ENCODE measurements at regions not wholly inside any gene's neighbourhood (a gene's known extent, or its start where the extent isn't known, plus 50 kb on each side); places are given as distances from the start of the nearest gene placed in this dataset.

- Histone ChIP-seq H3K4me3 (no peak overlapping the region), H3K27ac (no peak overlapping the region), H3K9me3 (no peaks in the 10 kb centered on the region), H3K27me3 (no peaks in the 10 kb centered on the region), H3K36me3 (no peaks in the 10 kb centered on the region), H3K9ac (ENCODE audit: low read depth in 2 of 2, low read length in 2 of 2) (no peak overlapping the region), H3K4me1 (no peaks in the 10 kb centered on the region)
- DNase-seq, result no peak
- TF ChIP-seq CTCF (IDR thresholded peaks at IDR 0.05), result no peak
- intact Hi-C loops (cut with DNase I), result no loop called here
Measured at GRCh38 chr10:30117812-30118501, 58.6 kb upstream of the JCAD start.

- no peak for TF ChIP-seq CTCF (IDR thresholded peaks at IDR 0.05)
- Histone ChIP-seq H3K36me3 (no peaks in the 10 kb centered on the region), H3K27me3 (no peaks in the 10 kb centered on the region), H3K9me3 (no peaks in the 10 kb centered on the region), H3K4me3 (no peak overlapping the region), H3K27ac (no peak overlapping the region), H3K4me1 (no peaks in the 10 kb centered on the region), H3K9ac (ENCODE audit: low read depth in 2 of 2, low read length in 2 of 2) (no peak overlapping the region)
- DNase-seq, result no peak
- intact Hi-C loops (cut with DNase I), result no loop called here
Measured at GRCh38 chr10:30116041-30116491, 56.7 kb upstream of the JCAD start.

- Histone ChIP-seq H3K27me3 (no peaks in the 10 kb centered on the region), H3K36me3 (no peaks in the 10 kb centered on the region), H3K9ac (ENCODE audit: low read depth in 2 of 2, low read length in 2 of 2) (no peak overlapping the region), H3K27ac (no peak overlapping the region), H3K9me3 (no peaks in the 10 kb centered on the region), H3K4me1 (no peaks in the 10 kb centered on the region), H3K4me3 (no peak overlapping the region)
- intact Hi-C loops (cut with DNase I), result no loop called here
- TF ChIP-seq CTCF (IDR thresholded peaks at IDR 0.05), result no peak
- DNase-seq, result no peak
Measured at GRCh38 chr10:30115626-30115940, 56.2 kb upstream of the JCAD start.

DNA sequence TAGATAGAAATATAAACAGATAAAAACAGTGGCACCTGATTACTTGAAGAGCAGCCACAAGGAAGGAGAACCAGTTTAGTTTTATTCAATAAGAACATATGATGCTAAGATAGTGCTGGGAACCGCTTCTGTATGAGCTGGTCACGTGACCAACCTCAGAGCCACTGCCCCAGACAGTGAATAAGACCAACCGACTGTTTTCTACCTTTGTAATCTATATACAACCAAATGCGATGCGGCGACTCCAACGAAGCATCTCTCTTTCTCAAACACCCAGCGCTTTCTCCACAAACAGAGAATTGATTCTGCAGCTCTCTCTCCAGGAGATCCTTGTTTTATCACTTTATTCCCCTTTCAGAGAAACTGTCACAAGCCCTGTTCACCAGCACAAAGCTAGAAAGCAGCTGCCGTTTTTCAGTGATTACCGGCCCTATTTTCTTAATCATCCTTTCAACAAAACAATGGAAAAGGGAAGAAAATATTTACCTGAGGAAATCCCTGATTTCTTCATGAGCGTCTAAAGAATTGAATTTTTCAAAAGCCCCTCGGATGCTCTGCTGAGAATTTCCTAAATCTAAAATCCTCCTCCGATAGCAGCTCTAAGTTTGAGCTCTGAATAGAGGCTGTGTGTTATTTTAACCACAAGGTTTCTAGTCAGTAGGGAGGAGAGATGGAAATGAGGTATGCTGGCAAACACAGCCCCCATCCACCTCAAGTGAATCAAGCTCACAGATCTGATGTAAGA, 55.7 kb upstream of the JCAD start:
- H3K27ac ChIP-seq, result no peak overlapping the region
- intact Hi-C loops (cut with DNase I), result no loop called here

DNA sequence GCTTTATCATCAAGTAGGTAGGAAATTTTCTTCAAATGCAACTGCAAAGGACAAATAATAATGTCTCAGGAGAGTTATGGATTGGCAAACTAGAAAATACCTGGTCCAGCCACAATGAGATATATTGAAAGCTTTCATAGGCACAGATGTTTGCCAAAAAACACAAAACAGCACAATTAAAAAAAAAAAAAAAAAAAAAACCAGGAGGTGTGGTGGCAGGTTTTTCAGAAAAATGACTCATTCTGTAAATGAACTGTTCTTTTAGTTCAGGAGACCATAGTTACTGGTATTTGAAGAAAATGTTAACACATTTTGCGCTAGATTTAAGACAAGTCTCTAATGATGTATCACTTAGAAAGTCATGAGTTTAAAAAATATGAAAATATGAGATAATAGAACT, 55.0 kb upstream of the JCAD start:
- Histone ChIP-seq H3K9me3 (no peaks in the 10 kb centered on the region), H3K27me3 (no peaks in the 10 kb centered on the region), H3K27ac (no peak overlapping the region), H3K36me3 (no peaks in the 10 kb centered on the region), H3K4me3 (no peak overlapping the region), H3K4me1 (no peaks in the 10 kb centered on the region), H3K9ac (ENCODE audit: low read depth in 2 of 2, low read length in 2 of 2) (no peak overlapping the region)
- DNase-seq, result no peak
- intact Hi-C loops (cut with DNase I), result no loop called here
- no peak for TF ChIP-seq CTCF (IDR thresholded peaks at IDR 0.05)

More for the DNA sequence above, 55.7 kb upstream of the JCAD start:
- no peak for TF ChIP-seq CTCF (IDR thresholded peaks at IDR 0.05)
- no peak for DNase-seq
- H3K4me3 ChIP-seq, result no peak overlapping the region
- H3K4me1 ChIP-seq, result no peaks in the 10 kb centered on the region
- H3K9me3 ChIP-seq, result no peaks in the 10 kb centered on the region
- H3K9ac ChIP-seq (ENCODE audit: low read depth in 2 of 2, low read length in 2 of 2), result no peak overlapping the region
- H3K36me3 ChIP-seq, result no peaks in the 10 kb centered on the region
- H3K27me3 ChIP-seq, result no peaks in the 10 kb centered on the region
